KBM-7 (cell line): ENCODE measurements at regions not wholly inside any gene's neighbourhood (a gene's known extent, or its start where the extent isn't known, plus 50 kb on each side); places are given as distances from the start of the nearest gene placed in this dataset.

Experiments used
- DNase-seq: peaks from one replicate; pipeline ENCODE4 v3.0.0-alpha.2; 2015
- in situ Hi-C: fragments of 300-500 bp; cut with MboI; formaldehyde crosslinking; loops from 2 replicates; pipeline ENCODE4 v1.14.3; 2020; ENCODE audit warnings: low sequenced_read_pairs, low pct_unique_long_range_greater_than_20kb, mixed read lengths

DNA sequence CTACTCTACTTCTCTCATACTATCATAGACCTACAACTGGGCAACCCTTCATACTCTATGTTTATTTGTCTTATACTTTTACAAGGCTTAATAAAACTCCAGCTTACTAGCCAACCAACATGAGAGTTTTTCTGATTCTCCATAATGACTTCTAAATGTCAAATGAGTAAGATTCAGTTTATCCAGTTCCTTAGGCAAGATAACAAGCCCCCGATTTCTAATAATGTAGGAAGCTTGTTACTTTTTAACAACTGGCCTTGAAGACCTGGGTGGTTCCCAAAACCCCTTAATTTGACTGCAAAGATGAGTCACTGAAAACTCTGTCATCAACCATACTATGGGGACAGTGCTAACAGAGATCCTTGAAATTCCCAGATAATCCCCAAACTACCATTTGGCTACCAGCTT is 294.6 kb upstream of the ACTBL2 start:
- no peak for DNase-seq
- in situ Hi-C loops = no loop called here

GRCh38 chr5:57776035-57776434 is 293.4 kb upstream of the ACTBL2 start:
- in situ Hi-C loops = no loop called here
- no peak for DNase-seq

GRCh38 chr5:57774439-57774838 is 291.8 kb upstream of the ACTBL2 start:
- in situ Hi-C loops = no loop called here
- no peak for DNase-seq

DNA sequence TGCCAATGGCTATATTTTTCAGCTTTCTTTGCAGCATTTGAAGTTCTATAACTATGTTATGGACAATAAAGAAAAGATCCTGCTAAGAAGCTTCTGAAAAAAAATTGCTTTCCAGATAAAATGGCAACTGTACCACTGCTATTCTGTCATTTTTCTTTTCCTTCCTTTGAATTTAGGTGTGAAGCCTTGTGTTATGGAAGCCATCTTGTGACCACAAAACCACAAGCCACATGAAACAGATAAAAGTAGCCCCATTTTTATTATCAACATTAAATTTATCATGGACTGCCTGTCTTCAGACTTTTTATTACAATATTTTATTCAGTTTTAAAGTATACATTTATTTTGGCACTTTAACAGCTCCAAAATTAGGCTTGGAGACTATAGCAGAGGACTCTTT is 289.9 kb upstream of the ACTBL2 start:
- no peak for DNase-seq
- in situ Hi-C loops = no loop called here

DNA sequence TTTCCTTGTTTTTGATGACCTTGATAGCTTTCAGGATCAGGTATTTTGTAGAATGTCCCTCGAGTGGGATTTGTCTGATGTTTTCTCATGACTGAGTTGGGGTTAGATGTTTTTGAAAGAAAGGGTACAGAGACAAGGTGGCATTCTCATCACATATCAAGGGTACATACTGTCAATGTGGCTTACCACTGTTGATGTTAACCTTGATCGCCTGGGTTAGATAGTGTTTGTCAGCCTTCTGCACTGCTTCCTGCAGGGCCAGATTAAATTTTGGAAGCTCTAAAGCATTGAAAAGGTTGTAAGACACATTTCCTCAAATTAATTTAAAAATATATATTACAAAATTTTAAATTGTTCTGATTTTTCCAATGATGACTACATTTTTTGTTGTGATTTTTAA is 287.4 kb upstream of the ACTBL2 start:
- in situ Hi-C loops = no loop called here
- no peak for DNase-seq

DNA sequence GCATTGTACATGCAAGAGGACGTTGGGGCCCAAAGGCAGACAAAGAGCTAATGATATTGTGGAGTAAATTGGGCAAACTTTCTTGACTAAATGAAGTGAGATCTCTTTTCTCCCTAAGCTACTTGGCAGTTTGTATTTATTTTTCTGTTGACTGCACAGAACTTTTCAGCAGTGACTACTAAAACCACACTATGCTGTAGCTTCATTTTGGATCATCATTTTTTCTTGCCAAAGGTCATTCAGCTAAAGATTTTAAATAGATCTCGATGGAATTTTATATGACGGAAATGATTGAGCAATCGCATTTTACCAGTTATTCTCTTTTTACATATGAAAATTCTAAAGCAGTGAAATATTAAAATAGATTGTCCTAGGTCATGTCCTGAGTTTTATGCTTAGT is 286.1 kb upstream of the ACTBL2 start:
- DNase-seq = no peak
- in situ Hi-C loops = no loop called here

- DNase-seq = no peak
- in situ Hi-C loops = no loop called here
These were observed 282.0 kb upstream of the ACTBL2 start for GRCh38 chr5:57764479-57765089.

DNA sequence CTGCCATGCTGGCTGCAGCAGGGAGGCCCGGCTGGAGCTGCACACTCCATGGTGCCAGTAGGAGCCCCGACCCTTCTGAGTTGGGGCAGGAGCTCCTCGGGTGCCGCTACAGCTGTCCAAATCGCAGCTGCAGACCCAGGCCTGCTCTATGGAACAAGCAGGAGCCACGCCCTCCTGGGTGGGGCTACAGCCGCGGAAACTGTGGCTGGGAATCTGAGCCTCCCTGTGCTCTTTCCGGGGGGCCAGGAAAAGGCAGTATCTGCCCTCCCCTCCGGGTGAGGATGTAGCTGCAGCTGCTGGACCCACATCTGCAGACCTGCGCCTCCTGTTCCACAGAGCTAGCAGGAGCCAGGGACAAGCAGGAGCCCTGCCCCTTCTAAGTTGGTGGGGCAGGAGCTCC is 278.9 kb upstream of the ACTBL2 start:
- in situ Hi-C loops = no loop called here
- no peak for DNase-seq

- no peak for DNase-seq
- in situ Hi-C loops = no loop called here
These were observed 272.0 kb upstream of the ACTBL2 start for GRCh38 chr5:57754616-57755015.

DNA sequence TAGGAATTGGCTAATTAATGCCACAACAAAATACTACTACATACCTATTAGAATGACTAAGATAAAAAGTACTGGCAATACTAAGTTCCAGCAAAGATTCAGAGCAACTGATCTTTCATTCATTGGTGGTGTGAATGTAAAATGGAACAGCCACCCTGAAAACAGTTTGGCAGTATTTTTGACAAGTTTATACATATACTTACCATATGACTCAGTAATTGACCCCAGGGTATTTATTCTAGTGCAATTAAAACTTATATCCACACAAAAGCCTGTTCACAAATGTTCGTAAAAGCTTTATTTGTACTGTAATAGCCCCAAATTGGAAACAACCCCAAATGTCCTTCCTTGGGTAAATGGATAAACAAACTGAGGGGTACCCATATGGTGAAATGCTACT is 270.8 kb upstream of the ACTBL2 start:
- in situ Hi-C loops = no loop called here
- no peak for DNase-seq

GRCh38 chr5:57751710-57752109 is 269.1 kb upstream of the ACTBL2 start:
- no peak for DNase-seq

DNA sequence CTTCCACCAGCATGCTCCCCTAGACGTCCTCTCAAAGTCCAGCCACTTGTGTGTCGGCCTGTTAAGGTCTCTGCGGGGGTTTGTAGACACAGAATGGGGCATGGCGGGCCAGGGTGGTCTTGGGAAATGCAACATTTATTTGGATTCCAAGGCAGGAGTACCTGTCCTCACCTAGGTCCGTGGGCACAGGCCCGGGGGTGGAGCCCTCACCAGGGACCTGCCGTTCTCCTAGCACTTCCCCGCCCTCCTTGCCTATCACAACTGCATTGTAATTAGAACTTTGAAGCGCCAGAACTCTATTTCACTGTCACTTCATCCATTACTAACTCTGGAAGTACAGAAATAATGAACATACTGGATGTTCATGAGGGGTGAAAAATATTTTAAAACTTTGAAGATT is 268.3 kb upstream of the ACTBL2 start:
- in situ Hi-C loops = no loop called here
- no peak for DNase-seq

More at GRCh38 chr5:57751710-57752109, 269.1 kb upstream of the ACTBL2 start:
- in situ Hi-C loops = no loop called here

- in situ Hi-C loops = no loop called here
- DNase-seq = no peak
These were observed 267.7 kb upstream of the ACTBL2 start for GRCh38 chr5:57750282-57750681.

DNA sequence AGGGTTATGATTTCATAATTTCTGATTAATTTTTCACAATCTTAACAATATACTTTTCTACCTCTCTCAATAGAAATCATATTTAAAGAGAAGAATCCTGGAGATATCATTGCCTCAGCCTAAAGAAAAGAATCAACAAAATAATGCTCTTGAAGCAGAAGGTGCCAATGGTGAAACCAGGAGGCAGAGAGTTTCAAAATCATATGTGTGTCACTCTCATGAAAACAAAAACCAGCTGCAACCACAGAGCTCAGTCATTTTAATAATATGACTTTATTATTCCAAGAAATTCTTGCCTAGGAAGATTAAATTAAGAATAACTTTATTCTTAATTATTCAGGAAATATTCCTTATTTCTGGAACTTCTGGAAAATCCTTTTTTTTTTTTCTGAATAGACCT is 266.8 kb upstream of the ACTBL2 start:
- in situ Hi-C loops = no loop called here
- no peak for DNase-seq

- in situ Hi-C loops = no loop called here
- DNase-seq = no peak
These were observed 263.4 kb upstream of the ACTBL2 start for GRCh38 chr5:57745700-57746651.

DNA sequence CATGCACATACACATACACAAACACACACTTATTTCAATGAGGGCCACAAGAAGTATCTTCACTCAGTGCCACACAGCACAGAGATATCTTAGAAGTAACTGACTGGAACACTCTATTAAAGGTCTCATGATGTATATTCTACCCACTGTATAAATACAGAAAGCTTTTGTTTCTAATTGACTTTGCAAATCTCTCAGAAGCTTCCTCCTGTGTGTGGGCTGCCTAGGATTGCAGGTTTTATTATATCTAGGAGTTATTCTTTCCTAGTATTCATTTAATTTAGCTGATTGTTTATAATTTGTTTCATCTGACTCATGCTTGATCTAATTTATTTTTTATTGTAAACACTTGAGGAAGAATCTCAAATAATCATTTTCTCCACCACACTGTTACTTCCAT is 262.4 kb upstream of the ACTBL2 start:
- in situ Hi-C loops = no loop called here
- DNase-seq = no peak

DNA sequence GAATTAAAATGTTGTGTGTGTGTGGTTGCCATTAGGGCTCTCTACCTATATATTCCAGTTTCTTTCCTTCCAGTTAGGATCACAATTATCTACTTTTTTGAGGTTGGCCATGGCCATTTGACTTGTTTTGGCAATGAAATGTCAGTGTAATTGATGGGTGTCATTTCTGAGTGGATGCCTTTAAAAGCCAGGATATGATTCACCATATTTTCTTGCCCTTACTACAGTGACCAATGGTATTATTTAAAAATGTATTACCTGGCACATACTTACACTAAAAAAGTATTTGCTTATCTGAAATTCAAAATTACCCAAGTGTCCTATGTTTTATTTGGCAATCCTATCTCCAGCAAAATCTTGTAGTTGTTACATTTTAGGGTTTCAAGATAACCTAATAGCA is 258.7 kb upstream of the ACTBL2 start:
- DNase-seq = no peak
- in situ Hi-C loops = no loop called here

DNA sequence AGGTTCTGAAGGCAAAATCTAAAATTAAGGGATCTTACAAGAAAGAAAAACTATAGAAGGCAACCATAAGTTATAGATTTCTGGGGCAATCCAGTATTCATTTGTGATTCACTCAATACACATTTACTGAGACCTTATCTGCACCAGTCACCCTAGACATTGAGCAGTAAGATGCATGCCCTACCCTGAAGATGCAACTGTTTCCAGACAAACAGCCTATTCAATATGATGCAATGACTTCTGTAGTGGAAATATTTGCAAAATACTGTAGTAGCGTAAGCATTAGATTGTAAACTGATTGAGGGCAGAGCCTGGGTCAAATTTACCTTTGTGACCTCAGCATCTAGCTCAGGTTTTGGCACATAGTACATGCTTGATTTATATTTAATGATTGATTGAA is 256.2 kb upstream of the ACTBL2 start:
- in situ Hi-C loops = no loop called here
- DNase-seq = no peak

- no peak for DNase-seq
- in situ Hi-C loops = no loop called here
These were observed 255.7 kb upstream of the ACTBL2 start for GRCh38 chr5:57738301-57738700.

- in situ Hi-C loops = no loop called here
- DNase-seq = no peak
These were observed 254.1 kb upstream of the ACTBL2 start for GRCh38 chr5:57736716-57737115.
